B cell (primary cell): ENCODE measurements at regions not wholly inside any gene's neighbourhood (a gene's known extent, or its start where the extent isn't known, plus 50 kb on each side); places are given as distances from the start of the nearest gene placed in this dataset.
"Not testable (repeated sequence)": the region's sequence is repeated elsewhere in the genome, so short reads cannot be mapped to it uniquely, and the experiment has no call there.

Source experiments
- ATAC-seq: fragments of 200-7000 bp; cut with Tn5 transposase; one replicate; pipeline ENCODE4 v1.10.0; 2021; ENCODE audit warnings: low read depth, mild to moderate bottlenecking, moderate number of reproducible peaks, moderate library complexity
- CTCF ChIA-PET: fragments of 350-600 bp; sonication (Branson Sonifier 250); formaldehyde crosslinking; loops from one replicate; lab custom pipeline; 2021; ENCODE audit warnings: antibody characterized with exemption, inconsistent platforms; lab: Charles Lee
- POLR2A ChIA-PET: fragments of 350-600 bp; sonication (Branson Sonifier 250); formaldehyde crosslinking; loops from one replicate; lab custom pipeline; 2021; ENCODE audit warnings: antibody characterized with exemption; lab: Charles Lee
- DNase-seq: peaks from one replicate; pipeline ENCODE4 v3.0.0; 2013
- H2AFZ ChIP-seq: 2 replicates; pipeline ENCODE4 v1.6.1; 2012; ENCODE audit warnings: mild to moderate bottlenecking, low read depth, low read length; ENCODE audit not compliant: insufficient read depth, poor library complexity, severe bottlenecking
- H3K27ac ChIP-seq, 2 donors: 1 replicate in 1 of 2; 2 replicates in 1 of 2; pipeline ENCODE4 v1.5.1; 2012 to 2013; ENCODE audit warnings: low read length in 2 of 2, mild to moderate bottlenecking in 2 of 2, moderate library complexity in 1 of 2
- H3K27me3 ChIP-seq, 4 experiments: fragments of 200-600 bp in 1 of 4; sonication (generic) in 1 of 4; replicated peaks in 1 of 4; 1 replicate in 2 of 4; 2 replicates in 2 of 4; pipeline versions ENCODE4 v1.6.1 to v1.7.0; 2013 to 2016; ENCODE audit warnings: low read length in 3 of 4, mild to moderate bottlenecking in 2 of 4, mixed read lengths in 1 of 4, moderate library complexity in 1 of 4; ENCODE audit not compliant: insufficient read depth in 4 of 4, control insufficient read depth in 3 of 4; ENCODE audit errors: control extremely low read depth in 1 of 4
- H3K36me3 ChIP-seq, 2 experiments: replicated peaks in 1 of 2; 1 replicate in 1 of 2; 2 replicates in 1 of 2; pipeline versions ENCODE4 v1.6.1 to v1.7.1; 2013; ENCODE audit warnings: low read length in 1 of 2; ENCODE audit not compliant: insufficient read depth in 2 of 2, control insufficient read depth in 1 of 2; ENCODE audit errors: control extremely low read depth in 1 of 2, extremely low read depth in 1 of 2
- H3K4me1 ChIP-seq, 2 donors: fragments of 200-600 bp in 1 of 2; sonication (generic) in 1 of 2; 1 replicate in 1 of 2; 2 replicates in 1 of 2; pipeline versions ENCODE4 v1.5.1 to v1.6.1; 2013 to 2017; ENCODE audit warnings: low read length in 2 of 2; ENCODE audit not compliant: control insufficient read depth in 2 of 2, insufficient read depth in 2 of 2
- H3K4me2 ChIP-seq: replicated peaks from 2 replicates; pipeline ENCODE3; 2012; ENCODE audit warnings: mild to moderate bottlenecking, low read depth, low read length; ENCODE audit not compliant: poor library complexity, severe bottlenecking
- H3K4me3 ChIP-seq, 5 experiments: fragments of 200-600 bp in 1 of 5; sonication (generic) in 1 of 5; 1 replicate in 3 of 5; 2 replicates in 2 of 5; pipeline versions ENCODE4 v1.5.1 to v1.7.0; 2011 to 2016; ENCODE audit warnings: low read length in 4 of 5, mild to moderate bottlenecking in 4 of 5, low read depth in 2 of 5, control low read depth in 1 of 5, moderate library complexity in 1 of 5; ENCODE audit not compliant: insufficient read depth in 1 of 5; ENCODE audit errors: control extremely low read depth in 1 of 5, extremely low read depth in 1 of 5
- H3K79me2 ChIP-seq: fragments of 200-600 bp; sonication (generic); one replicate; pipeline ENCODE4 v1.6.0; 2016; ENCODE audit warnings: low read length; ENCODE audit not compliant: control insufficient read depth, insufficient read depth
- H3K9ac ChIP-seq: fragments of 200-600 bp; sonication (generic); 2 replicates; pipeline ENCODE4 v1.6.1; 2017; ENCODE audit warnings: mild to moderate bottlenecking, low read length, moderate library complexity
- H3K9me3 ChIP-seq, 3 donors: one replicate each; pipeline versions ENCODE4 v1.6.1 to v1.7.1; 2013; ENCODE audit warnings: low read length in 2 of 3; ENCODE audit not compliant: control insufficient read depth in 2 of 3, insufficient read depth in 1 of 3; ENCODE audit errors: control extremely low read depth in 1 of 3
- H4K20me1 ChIP-seq: 2 replicates; pipeline ENCODE4 v1.6.0; 2012; ENCODE audit warnings: mild to moderate bottlenecking, low read length; ENCODE audit not compliant: insufficient read depth, control insufficient read depth, poor library complexity, severe bottlenecking
- H3K27ac Mint-ChIP-seq: one replicate; pipeline ENCODE4 v1.8.0; 2021; ENCODE audit warnings: mixed read lengths
- H3K27me3 Mint-ChIP-seq: one replicate; pipeline ENCODE4 v1.8.0; 2021; ENCODE audit warnings: mixed read lengths
- H3K4me1 Mint-ChIP-seq: one replicate; pipeline ENCODE4 v1.8.0; 2021; ENCODE audit warnings: mixed read lengths
- H3K4me3 Mint-ChIP-seq: one replicate; pipeline ENCODE4 v1.8.0; 2021; ENCODE audit warnings: mixed read lengths
- H3K9me3 Mint-ChIP-seq: one replicate; pipeline ENCODE4 v1.8.0; 2022; ENCODE audit warnings: mixed read lengths; ENCODE audit not compliant: insufficient read depth
- EZH2 ChIP-seq: IDR thresholded peaks from 2 replicates; pipeline ENCODE4 v1.6.1; 2012; ENCODE audit warnings: borderline replicate concordance, low read depth, mild to moderate bottlenecking, moderate library complexity, low read length; ENCODE audit not compliant: insufficient read depth, poor library complexity, severe bottlenecking
- WGBS: methylation state at CpG from one replicate; pipeline ENCODE4 v1.1.5; 2013; ENCODE audit warnings: missing lambda C conversion rate; ENCODE audit not compliant: insufficient coverage; 5-methylcytosine and 5-hydroxymethylcytosine counted together
- intact Hi-C: fragments of 100-400 bp; cut with micrococcal nuclease; formaldehyde crosslinking; loops from one replicate; pipeline ENCODE4 v1.10.0; 2022
- TF ChIP-seq, protein P1 (sequence below): fragments of 200-600 bp; IDR thresholded peaks from one replicate; pipeline ENCODE4 v1.8.0; 2022; ENCODE audit warnings: antibody characterized with exemption, mild to moderate bottlenecking

DNA sequence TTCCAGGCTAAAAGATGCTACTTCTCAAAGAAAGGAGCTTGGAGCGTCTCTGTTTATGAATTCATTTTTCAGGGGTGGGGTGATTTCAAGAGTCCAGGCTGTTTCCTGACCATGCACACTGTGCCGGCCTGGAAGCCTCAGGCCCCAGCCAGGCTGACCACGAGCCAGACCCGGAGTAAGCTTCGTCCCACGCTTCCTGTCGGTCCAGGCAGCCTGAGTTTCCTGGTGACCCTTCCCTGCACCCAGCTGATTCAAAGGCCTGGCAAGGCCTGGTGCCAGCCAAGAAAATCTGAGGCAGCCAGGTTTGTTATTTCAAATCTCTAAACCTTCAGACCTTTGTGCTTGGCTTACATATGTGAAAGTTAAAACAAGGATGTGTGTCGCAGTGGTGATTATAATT, 62.1 kb upstream of the SMURF2 start:
- H3K9me3 Mint-ChIP-seq, H3K4me3 Mint-ChIP-seq, POLR2A ChIA-PET, H3K4me1 ChIP-seq, H2AFZ ChIP-seq, H3K4me1 Mint-ChIP-seq, H3K36me3 ChIP-seq, H3K9ac ChIP-seq, intact Hi-C loops, H3K79me2 ChIP-seq, H3K27me3 Mint-ChIP-seq, H3K27ac Mint-ChIP-seq, H3K27me3 ChIP-seq, DNase-seq, H3K4me2 ChIP-seq, H3K9me3 ChIP-seq, ATAC-seq, H4K20me1 ChIP-seq, H3K27ac ChIP-seq, H3K4me3 ChIP-seq, CTCF ChIA-PET: not testable (repeated sequence)
- WGBS, result 84% methylated on average over 7 of the region's 8 CpGs

DNA sequence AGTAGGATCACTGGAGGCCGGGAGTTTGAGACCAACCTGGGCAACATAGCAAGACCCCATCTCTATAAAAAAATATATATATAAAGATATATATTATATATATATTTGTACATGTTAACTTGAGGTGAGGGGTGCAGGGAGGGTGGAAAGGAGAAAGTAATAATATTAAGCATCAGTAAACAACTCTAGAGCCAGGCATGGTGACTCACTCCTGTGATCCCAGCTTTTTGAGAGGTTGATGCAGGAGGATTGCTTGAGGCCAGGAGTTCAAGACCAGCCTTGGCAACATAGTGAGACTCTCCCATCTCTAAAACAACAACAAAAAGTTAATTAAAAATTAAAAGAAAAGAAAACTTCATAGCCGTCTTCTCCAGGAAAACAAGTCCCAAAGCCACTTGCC, 61.7 kb upstream of the SMURF2 start:
- CTCF ChIA-PET, result no interaction called here
- no peaks in the 10 kb centered on the region for H3K27me3 Mint-ChIP-seq

DNA sequence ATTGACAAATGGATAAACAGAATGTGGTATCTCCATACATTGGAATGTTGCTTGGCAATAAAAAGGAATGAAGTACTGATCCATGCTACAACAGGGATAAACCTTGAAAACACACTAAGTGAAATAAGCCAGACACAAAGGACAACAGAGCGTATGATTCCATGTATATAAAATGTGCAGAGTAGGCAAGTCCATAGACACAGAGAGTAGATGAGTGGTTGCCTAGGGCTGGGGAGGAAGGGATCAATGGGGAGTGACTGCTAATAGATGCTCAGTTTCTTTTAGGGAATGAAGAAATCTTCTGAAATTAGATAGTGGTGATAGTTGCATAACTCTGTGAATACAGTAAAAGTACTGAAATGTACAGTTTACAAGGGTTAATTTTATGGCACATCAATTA, 59.4 kb upstream of the SMURF2 start:
- H4K20me1 ChIP-seq, H3K27me3 Mint-ChIP-seq, H3K4me1 ChIP-seq, H2AFZ ChIP-seq, H3K27me3 ChIP-seq, H3K4me3 ChIP-seq, H3K36me3 ChIP-seq, intact Hi-C loops, H3K27ac ChIP-seq, POLR2A ChIA-PET, H3K9me3 ChIP-seq, H3K9ac ChIP-seq, ATAC-seq, H3K4me2 ChIP-seq, DNase-seq, H3K4me3 Mint-ChIP-seq, H3K9me3 Mint-ChIP-seq, H3K27ac Mint-ChIP-seq, CTCF ChIA-PET, H3K79me2 ChIP-seq, H3K4me1 Mint-ChIP-seq: not testable (repeated sequence)
- WGBS, result 100% methylated on average over 1 of the region's 1 CpG

More for the DNA sequence above, 61.7 kb upstream of the SMURF2 start:
- 100% methylated on average over 1 of the region's 2 CpGs for WGBS
- Histone ChIP-seq H3K79me2 (no peaks in the 10 kb centered on the region), H3K9ac (no peak overlapping the region), H4K20me1 (no peaks in the 10 kb centered on the region), H3K9me3 (no peaks in the 10 kb centered on the region), H3K4me3 (no peak overlapping the region), H3K4me1 (no peaks in the 10 kb centered on the region), H3K4me2 (no peak overlapping the region), H3K27me3 (no peaks in the 10 kb centered on the region), H2AFZ (no peak overlapping the region), H3K36me3 (no peaks in the 10 kb centered on the region), H3K27ac (no peak overlapping the region)
- Mint-ChIP-seq H3K4me1 (no peaks in the 10 kb centered on the region), H3K9me3 (no peaks in the 10 kb centered on the region), H3K4me3 (no peak overlapping the region), H3K27ac (no peak overlapping the region)
- DNase-seq (no peak), ATAC-seq (no peak)
- POLR2A ChIA-PET, result no interaction called here
- intact Hi-C loops, result no loop called here
- TF ChIP-seq EZH2, result no peak
- TF ChIP-seq, protein P1, sequence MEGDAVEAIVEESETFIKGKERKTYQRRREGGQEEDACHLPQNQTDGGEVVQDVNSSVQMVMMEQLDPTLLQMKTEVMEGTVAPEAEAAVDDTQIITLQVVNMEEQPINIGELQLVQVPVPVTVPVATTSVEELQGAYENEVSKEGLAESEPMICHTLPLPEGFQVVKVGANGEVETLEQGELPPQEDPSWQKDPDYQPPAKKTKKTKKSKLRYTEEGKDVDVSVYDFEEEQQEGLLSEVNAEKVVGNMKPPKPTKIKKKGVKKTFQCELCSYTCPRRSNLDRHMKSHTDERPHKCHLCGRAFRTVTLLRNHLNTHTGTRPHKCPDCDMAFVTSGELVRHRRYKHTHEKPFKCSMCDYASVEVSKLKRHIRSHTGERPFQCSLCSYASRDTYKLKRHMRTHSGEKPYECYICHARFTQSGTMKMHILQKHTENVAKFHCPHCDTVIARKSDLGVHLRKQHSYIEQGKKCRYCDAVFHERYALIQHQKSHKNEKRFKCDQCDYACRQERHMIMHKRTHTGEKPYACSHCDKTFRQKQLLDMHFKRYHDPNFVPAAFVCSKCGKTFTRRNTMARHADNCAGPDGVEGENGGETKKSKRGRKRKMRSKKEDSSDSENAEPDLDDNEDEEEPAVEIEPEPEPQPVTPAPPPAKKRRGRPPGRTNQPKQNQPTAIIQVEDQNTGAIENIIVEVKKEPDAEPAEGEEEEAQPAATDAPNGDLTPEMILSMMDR, result no peak
